HG03439 (cell line): ENCODE measurements at regions not wholly inside any gene's neighbourhood (a gene's known extent, or its start where the extent isn't known, plus 50 kb on each side); places are given as distances from the start of the nearest gene placed in this dataset.

Experiments
- ATAC-seq: cut with Tn5 transposase; IDR thresholded peaks from one replicate; pipeline ENCODE4 v1.9.1; 2021; ENCODE audit warnings: mild to moderate bottlenecking, moderate library complexity; ENCODE audit not compliant: unreplicated experiment

DNA sequence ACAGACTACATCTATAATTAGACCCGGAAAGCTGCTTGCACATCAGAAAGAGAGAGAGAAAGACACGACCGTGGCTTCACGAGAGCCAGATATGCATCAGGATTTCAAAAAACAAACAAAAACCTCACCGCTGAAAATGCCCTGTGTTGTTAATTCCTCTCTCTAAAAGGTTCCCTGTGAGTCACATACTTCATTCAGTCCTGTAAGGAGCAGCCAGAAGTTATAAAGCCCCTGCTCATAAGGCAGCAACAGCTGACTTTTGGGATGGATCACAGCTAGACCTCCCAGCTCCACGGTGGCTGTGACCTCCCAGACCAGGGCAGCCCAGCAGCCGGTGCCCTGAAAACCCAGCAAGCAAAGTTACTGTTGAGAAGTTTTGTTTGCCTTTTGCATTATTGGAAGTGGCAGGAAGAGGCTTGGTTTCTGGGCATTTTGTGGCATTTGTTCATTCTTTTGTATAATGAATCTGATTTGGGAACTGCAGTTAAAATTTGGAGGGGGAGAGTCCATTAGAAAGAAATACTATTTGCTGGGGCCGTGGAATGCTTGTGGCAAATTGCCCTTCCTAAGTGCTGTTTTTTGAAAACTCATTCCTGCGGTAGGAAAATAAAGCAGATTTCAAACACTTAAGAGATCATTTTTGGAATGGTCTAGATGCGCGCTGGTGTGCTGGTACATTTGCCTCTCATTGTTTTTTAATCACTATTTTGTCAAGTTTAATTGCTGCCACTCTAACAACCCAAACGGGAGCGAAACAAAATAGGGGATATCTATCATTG is 520.4 kb downstream of the BCOR start:
- no peak for ATAC-seq

GRCh38 chrX:39577985-39578869 is 519.5 kb downstream of the BCOR start:
- peak; percentile 94 for ATAC-seq

DNA sequence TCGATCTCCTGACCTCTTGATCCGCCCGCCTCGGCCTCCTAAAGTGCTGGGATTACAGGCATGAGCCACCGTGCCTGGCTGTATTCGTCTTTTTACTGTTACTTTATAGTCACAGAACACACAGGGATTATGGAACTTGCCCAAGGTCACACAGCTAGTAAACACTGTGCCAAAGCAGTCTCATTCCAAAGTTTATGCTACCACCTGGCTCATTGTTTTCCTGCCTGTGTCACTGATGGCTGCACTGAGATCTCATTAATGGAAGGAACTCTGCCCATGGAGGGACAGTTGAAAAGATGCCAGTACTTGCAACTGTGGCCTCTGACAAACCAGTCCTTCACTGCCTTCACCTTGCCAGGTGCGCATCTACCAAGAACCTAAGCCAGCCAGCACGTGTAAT is 517.7 kb downstream of the BCOR start:
- ATAC-seq: no peak

DNA sequence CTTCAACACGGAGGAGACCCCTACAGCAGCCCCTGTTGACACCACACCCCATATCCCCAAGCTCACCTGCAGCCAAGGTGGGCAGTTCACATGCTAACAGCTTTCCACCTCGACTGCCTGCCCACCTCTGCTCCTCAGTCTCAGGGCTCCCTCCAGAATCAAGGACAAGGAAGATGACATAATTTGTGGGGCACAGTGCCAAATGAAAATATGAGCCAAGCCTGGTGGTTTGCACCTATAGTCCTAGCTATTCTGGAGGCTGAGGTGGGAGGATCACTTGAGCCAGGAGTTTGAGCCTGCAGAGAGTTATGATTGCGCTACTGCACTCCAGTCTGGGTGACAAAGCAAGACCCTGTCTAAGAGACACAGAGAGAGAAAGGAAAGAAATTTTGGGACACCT is 516.3 kb downstream of the BCOR start:
- ATAC-seq: no peak

DNA sequence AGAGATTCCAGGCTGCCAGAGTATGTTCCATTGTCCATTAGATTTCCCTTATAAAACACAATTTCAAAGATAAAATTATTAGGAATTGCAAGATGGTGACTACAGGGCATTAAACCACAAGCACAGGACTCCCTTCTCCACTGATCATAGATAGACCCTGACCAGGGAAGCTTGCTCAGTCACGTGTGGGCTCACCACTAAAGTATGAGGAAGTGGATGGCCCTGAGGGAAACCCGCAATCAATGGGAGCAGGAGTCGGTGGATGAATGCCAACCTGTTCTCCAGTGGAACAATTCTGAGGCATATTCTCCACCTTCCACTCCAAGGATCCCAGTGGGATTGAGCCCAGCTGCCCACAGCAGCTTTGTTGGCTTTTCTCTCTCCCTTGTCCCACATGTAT is 515.7 kb downstream of the BCOR start:
- ATAC-seq: no peak

DNA sequence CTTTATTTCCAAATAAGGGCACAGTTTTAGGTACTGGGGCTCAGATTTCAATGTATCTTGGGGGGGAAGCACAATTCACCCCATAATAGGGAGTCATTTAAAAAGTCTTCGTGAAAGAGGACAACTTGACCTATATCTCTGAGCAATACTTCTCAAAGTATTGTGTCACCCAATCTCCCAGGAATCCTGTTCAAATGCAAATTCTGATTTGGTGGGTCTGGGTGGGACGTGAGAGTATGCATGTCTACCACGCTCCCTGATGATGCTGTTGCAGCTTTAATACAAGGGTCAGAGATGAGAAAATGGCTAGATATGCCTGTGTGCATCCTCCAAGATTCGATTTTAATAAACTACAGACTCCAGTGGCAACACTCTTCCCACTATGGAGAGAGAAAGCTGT is 514.8 kb downstream of the BCOR start:
- ATAC-seq: no peak

DNA sequence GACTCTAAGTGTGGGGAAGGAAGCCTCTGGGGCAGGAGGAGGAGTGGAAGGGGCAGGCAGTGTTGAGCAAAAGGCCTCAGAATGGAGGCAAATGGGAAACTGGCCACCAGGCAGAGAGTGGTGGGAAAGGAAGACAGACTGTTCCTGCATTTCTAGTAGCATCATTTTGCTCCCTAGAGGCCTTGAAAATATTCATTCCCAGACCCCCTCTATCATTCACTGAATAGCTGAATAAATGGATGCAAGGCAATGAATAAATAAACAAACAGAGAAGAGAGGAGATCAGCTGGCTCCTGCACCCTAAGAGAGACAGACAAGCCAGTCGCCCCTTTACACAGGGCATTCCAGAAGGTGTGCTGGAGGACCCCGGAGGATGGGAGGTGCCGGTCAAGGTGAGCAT is 511.9 kb downstream of the BCOR start:
- ATAC-seq: no peak

DNA sequence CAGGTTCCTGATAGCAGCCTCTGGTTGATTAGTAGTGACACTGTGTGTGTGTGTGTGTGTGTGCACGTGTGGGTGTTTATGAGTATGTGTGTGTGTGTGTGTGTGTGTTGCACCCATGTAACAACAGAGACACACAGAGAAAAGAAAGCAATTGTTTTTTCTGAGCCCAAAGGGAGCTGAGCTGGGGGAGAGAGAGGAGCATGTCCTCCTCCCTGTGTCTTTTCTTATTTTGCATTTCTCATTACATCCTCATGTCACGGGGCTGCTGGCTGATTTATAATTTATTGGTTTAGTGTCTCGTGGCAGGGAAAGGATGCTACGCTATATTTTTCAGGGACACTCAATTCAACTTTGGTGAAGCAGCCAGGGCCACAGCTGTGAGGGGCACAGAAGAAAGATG is 511.4 kb downstream of the BCOR start:
- ATAC-seq: no peak

DNA sequence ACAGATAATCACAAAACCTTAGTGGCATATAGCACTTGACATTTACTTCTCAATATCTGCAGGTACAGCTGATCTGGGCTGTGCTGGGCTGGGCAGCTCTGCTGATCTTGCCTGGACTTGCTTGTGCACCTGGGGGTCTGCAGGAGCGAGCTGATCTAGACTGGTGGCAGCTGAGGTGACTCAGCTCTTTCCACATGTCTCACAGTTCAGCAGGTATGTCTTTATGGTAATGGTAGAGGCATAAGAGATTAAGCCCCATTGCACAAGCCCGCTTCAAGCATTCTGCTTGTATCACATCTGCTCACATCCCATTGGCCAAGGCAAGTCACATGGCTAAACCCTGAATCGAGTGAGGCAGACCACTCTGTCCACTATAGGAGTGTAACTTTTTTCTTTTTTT is 506.7 kb downstream of the BCOR start:
- ATAC-seq: no peak

GRCh38 chrX:39592776-39593175 is 505.0 kb downstream of the BCOR start:
- no peak for ATAC-seq

- ATAC-seq: no peak
Observed at GRCh38 chrX:39595977-39596376, 501.8 kb downstream of the BCOR start.

DNA sequence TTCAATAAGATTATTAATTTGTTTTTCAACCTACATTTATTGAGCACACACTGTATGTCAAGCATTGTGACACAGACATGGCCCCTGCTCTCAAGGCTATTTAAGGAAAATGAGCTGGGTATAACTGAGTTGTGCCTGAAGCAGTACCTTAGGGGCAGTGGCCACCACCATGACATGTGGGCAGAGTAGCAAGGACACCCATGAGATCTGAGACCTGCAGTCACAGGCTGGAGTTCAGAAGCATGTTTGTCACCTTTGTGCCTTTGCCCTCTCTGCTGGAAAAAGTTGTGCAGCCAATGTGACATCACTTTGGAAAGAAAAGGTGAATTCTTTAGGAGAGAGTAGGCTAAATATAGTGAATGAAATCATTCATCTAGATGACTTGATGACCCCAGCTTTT is 501.3 kb downstream of the BCOR start:
- ATAC-seq: no peak

DNA sequence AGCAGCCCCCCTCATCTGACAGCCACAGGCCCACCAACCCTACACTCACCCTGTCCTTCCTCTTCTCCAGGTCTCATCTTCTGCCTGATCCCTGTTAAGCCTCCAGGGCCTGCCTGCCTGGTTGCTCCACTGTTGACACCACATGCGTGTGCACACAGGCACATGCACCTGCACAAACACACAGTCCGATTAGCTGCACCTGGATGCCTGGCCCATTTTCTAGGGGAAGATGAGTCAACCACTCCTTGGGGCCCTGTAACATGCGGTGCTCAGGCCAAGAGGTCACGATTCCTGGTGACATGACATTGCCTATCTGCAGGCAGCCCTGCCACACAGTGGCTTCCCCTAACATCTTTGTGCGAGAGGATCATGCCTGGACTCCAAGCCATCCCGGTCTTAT is 498.4 kb downstream of the BCOR start:
- no peak for ATAC-seq

DNA sequence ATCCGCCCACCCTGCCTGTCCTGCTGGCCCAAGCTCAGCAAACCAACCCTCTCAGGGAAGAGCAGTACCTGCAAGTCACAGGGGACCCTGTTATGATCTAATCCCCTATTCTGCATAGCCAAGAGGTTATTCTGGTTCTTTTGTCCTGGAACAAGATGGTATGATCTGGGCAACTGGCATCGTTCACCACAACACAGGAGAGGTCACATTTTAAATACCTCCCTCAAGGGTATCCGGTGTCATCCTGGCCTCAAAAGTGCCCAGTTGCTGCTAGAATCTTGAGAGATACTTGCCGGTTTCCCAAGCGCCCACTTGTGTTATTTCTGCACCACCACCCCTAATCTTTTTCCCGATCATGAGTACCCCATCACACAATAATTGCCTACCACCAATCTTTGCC is 497.5 kb downstream of the BCOR start:
- no peak for ATAC-seq

DNA sequence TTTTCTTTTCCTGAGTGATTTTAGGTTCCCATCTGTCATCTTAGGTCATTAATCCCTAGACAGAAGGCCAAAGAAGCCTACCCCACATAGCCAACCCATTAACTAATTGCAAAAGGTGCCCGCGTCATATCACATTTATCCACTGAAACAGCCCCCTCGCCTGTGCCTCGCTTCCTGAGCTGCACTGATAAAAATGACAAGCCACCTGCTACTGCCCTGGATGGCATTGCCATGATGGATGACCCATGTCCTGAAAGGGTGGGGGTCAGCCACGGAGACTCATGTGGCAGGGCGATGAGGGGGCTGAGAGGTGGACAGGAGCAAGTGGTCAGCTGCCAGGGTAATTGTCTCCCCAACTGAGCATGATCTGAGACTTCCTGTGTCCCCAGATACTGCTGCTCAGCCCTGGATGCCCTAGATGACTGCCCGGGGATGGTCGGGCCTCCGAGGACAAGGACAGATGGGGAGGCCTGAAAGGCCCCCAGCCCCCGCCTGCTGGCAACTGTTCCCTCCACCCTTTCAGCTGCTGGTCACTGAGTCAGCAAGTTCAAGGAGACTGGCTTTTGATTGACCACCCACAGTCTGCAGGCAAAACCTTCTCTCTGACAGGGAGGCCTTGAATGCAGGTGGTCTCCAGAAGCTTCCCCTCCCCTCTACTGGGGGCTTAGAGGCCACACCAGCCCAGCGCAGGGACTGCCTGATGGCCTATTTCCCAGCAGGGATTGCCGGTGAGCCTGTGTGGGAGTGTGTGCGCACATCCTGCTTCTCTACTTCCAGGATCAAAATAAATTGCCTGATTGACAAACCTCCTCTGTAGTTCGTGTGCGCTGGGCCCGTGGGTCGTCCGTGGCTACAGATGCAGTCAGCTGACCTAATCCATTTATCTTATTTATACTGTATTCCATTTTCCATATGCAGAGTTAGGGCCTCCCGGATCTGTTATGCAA is 496.3 kb downstream of the BCOR start:
- no peak for ATAC-seq

GRCh38 chrX:39602195-39602594 is 495.6 kb downstream of the BCOR start:
- ATAC-seq: no peak

DNA sequence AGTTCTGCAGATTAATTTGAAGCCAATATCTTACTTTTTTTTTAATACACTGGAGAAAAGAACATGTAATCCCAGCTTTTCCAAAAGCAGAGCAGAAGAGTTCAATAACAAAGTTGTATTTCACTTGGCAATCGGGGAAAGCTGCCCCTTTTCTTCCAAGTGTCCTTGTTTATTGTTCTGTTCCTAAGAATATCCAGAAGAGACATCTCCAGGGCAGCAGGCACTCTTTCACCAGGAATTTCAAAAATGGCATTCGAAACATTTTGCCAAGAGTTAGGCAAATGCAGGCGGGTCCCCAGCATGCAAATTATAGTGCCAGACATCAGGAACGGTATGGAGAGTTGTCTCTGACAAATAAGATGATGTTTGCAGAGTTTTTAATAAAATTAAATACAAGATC is 494.5 kb downstream of the BCOR start:
- ATAC-seq: no peak

- no peak for ATAC-seq
Observed at GRCh38 chrX:39605183-39605582, 492.6 kb downstream of the BCOR start.

DNA sequence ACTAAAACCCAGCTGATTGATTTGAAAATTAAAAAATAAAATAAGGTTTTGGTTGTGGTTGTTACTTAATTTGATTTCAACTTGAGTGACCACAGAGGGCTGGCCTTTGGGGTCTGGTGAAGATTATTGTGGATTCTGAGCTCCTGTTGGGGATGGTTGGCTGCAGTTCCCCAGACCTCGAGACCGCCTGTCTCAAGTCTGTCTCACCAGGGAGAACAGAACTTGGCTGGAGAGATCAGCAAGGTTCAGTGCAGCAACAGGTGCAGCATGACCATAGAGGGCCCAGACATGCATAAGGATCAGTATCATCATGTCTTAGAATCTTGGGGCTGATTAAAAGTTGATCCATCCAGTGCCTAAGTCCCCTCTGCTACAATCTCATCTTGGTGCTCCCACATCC is 491.9 kb downstream of the BCOR start:
- no peak for ATAC-seq

DNA sequence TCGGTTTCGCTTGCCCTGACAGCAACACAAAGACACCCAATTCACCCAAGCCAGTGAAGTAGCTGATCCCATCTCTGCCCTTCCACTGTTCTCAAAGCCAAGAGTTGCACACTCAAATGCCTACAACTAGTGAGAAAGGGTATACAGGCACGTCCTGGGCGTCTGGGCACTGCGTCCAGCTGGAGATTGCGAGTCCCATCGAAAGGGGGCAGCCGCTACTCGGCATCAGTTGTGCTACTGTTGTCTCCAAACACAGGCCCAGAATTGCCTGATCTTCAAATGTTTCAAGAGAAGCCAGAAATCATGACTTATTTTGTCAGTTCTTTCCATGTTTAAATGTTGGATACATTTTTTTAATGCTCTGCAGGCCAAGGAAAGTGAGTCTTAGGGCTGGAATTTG is 487.8 kb downstream of the BCOR start:
- no peak for ATAC-seq

DNA sequence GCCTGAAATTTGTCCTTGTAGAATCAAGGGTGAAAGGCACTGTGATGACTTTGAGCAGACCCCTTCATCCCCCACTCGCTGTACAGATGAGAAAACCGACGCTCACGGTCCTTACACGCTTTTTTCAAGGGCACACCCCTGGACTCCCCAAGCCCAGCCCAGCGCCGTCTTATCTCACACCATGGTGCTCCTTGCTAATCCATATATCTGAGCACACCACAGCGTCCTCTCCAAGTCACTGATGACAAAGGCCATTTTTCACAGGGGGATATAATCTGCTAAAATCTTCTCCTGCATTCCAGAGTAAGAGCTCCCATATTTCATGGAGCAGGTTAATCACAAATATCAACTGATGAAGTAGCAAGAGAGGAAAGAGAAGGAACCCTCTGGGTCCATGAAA is 486.3 kb downstream of the BCOR start:
- no peak for ATAC-seq
